NCI-H1417 (cell line): ENCODE measurements at regions not wholly inside any gene's neighbourhood (a gene's known extent, or its start where the extent isn't known, plus 50 kb on each side); places are given as distances from the start of the nearest gene placed in this dataset.

Source experiments
- DNase-seq, 3 experiments: peaks; one replicate each; lab custom pipeline; 2025; lab: John Stamatoyannopoulos, UW

GRCh38 chr20:11717562-11717961 lies 200.1 kb upstream of the BTBD3 start:
- no peak for DNase-seq

- DNase-seq, result no peak
Measured at GRCh38 chr20:11718474-11719094, 199.1 kb upstream of the BTBD3 start.

GRCh38 chr20:11719153-11719552 lies 198.5 kb upstream of the BTBD3 start:
- DNase-seq, result no peak

GRCh38 chr20:11721411-11721810 lies 196.3 kb upstream of the BTBD3 start:
- DNase-seq, result peak in 1 of 3 experiments; percentile 18

- DNase-seq, result no peak
Measured at GRCh38 chr20:11724097-11724496, 193.6 kb upstream of the BTBD3 start.

GRCh38 chr20:11726026-11726425 lies 191.7 kb upstream of the BTBD3 start:
- DNase-seq, result no peak

GRCh38 chr20:11727708-11728107 lies 190.0 kb upstream of the BTBD3 start:
- no peak for DNase-seq

- no peak for DNase-seq
Measured at GRCh38 chr20:11728937-11729336, 188.8 kb upstream of the BTBD3 start.

- no peak for DNase-seq
Measured at GRCh38 chr20:11729806-11730205, 187.9 kb upstream of the BTBD3 start.

- DNase-seq, result peak in 2 of 3 experiments; percentile 75 to 93
Measured at GRCh38 chr20:11734431-11734830, 183.3 kb upstream of the BTBD3 start.

- DNase-seq, result peak in 1 of 3 experiments; percentile 20
Measured at GRCh38 chr20:11738852-11739251, 178.8 kb upstream of the BTBD3 start.

GRCh38 chr20:11740975-11741374 lies 176.7 kb upstream of the BTBD3 start:
- DNase-seq, result no peak

GRCh38 chr20:11745145-11745544 lies 172.5 kb upstream of the BTBD3 start:
- DNase-seq, result no peak

GRCh38 chr20:11748436-11748835 lies 169.3 kb upstream of the BTBD3 start:
- no peak for DNase-seq

- DNase-seq, result no peak
Measured at GRCh38 chr20:11752336-11752735, 165.4 kb upstream of the BTBD3 start.

GRCh38 chr20:11753155-11753554 lies 164.5 kb upstream of the BTBD3 start:
- no peak for DNase-seq

- peak in 1 of 3 experiments; percentile 12 for DNase-seq
Measured at GRCh38 chr20:11754451-11754850, 163.2 kb upstream of the BTBD3 start.

GRCh38 chr20:11755071-11755841 lies 162.4 kb upstream of the BTBD3 start:
- no peak for DNase-seq

GRCh38 chr20:11761497-11761896 lies 156.2 kb upstream of the BTBD3 start:
- no peak for DNase-seq

GRCh38 chr20:11766961-11767360 lies 150.7 kb upstream of the BTBD3 start:
- peak; percentile 45 to 75 (median 74) for DNase-seq

GRCh38 chr20:11769825-11770224 lies 147.9 kb upstream of the BTBD3 start:
- DNase-seq, result no peak

GRCh38 chr20:11772226-11772730 lies 145.4 kb upstream of the BTBD3 start:
- no peak for DNase-seq

- DNase-seq, result no peak
Measured at GRCh38 chr20:11776687-11777086, 141.0 kb upstream of the BTBD3 start.
